IMR-90 (cell line): ENCODE measurements at regions not wholly inside any gene's neighbourhood (a gene's known extent, or its start where the extent isn't known, plus 50 kb on each side); places are given as distances from the start of the nearest gene placed in this dataset.

ENCODE experiments used
- ATAC-seq: fragments of 200-7000 bp; cut with Tn5 transposase; 2 replicates; pipeline ENCODE4 v1.9.1; 2020; ENCODE audit warnings: low read depth, mild to moderate bottlenecking, moderate library complexity
- BruUV-seq: library from RNA; stranded (reverse); fragments of 400-500 nt; replicated peaks from 2 replicates; lab custom pipeline; 2021; lab: Mats Ljungman, UMichigan
- CTCF ChIA-PET: fragments of 300-600 bp; formaldehyde crosslinking; extraction: SDS; loops from one replicate; lab custom pipeline; 2021; ENCODE audit warnings: antibody characterized with exemption; lab: Yijun Ruan, JAX
- POLR2A ChIA-PET: fragments of 300-600 bp; sonication (Branson Sonifier 250); formaldehyde crosslinking; loops from one replicate; lab custom pipeline; 2022; ENCODE audit warnings: antibody characterized with exemption; ENCODE audit not compliant: unreplicated experiment; lab: Charles Lee
- DNase-seq: peaks from one replicate; pipeline ENCODE4 v3.0.0; 2013
- H2AFZ ChIP-seq: replicated peaks from 2 replicates; pipeline ENCODE3; 2013; ENCODE audit warnings: low read length, mild to moderate bottlenecking; ENCODE audit not compliant: poor library complexity
- H2AK5ac ChIP-seq: 2 replicates; pipeline ENCODE4 v1.6.1; 2013; ENCODE audit warnings: low read depth, low read length, inconsistent platforms
- H2AK9ac ChIP-seq: replicated peaks from 2 replicates; pipeline ENCODE3; 2013; ENCODE audit warnings: mild to moderate bottlenecking, low read depth, low read length, moderate library complexity; ENCODE audit not compliant: poor library complexity
- H2BK120ac ChIP-seq: 2 replicates; pipeline ENCODE4 v1.6.1; 2013; ENCODE audit warnings: low read depth, low read length, inconsistent platforms
- H2BK15ac ChIP-seq: 3 replicates; pipeline ENCODE4 v1.6.1; 2013; ENCODE audit warnings: low read depth, low read length, inconsistent platforms
- H2BK20ac ChIP-seq: 2 replicates; pipeline ENCODE4 v1.6.1; 2013; ENCODE audit warnings: low read depth, mild to moderate bottlenecking, inconsistent platforms, low read length, moderate library complexity
- H2BK5ac ChIP-seq: 2 replicates; pipeline ENCODE4 v1.6.1; 2013; ENCODE audit warnings: mild to moderate bottlenecking, low read depth, low read length, inconsistent platforms; ENCODE audit not compliant: poor library complexity, severe bottlenecking
- H3K14ac ChIP-seq: replicated peaks from 2 replicates; pipeline ENCODE4 v1.6.1; 2013; ENCODE audit warnings: low read depth, low read length, inconsistent platforms
- H3K18ac ChIP-seq: 2 replicates; pipeline ENCODE4 v1.6.1; 2013; ENCODE audit warnings: low read depth, low read length, control low read depth
- H3K23ac ChIP-seq: 2 replicates; pipeline ENCODE4 v1.6.1; 2013; ENCODE audit warnings: low read depth, low read length, inconsistent platforms
- H3K27ac ChIP-seq: 2 replicates; pipeline ENCODE4 v1.5.1; 2013; ENCODE audit warnings: mild to moderate bottlenecking, control low read depth, low read length; ENCODE audit not compliant: insufficient read depth
- H3K27me3 ChIP-seq: 2 replicates; pipeline ENCODE4 v1.6.1; 2013; ENCODE audit warnings: low read length; ENCODE audit not compliant: control insufficient read depth, insufficient read depth
- H3K36me3 ChIP-seq: 2 replicates; pipeline ENCODE4 v1.6.1; 2013; ENCODE audit warnings: low read length, mixed read lengths; ENCODE audit not compliant: control insufficient read depth, insufficient read depth
- H3K4ac ChIP-seq: 2 replicates; pipeline ENCODE4 v1.6.1; 2013; ENCODE audit warnings: low read depth, low read length, inconsistent platforms
- H3K4me1 ChIP-seq: 2 replicates; pipeline ENCODE4 v1.6.1; 2013; ENCODE audit warnings: low read length, mixed read lengths; ENCODE audit not compliant: control insufficient read depth, insufficient read depth
- H3K4me2 ChIP-seq: 2 replicates; pipeline ENCODE4 v1.6.1; 2013; ENCODE audit warnings: low read depth, mild to moderate bottlenecking, control low read depth, low read length, moderate library complexity
- H3K4me3 ChIP-seq: 2 replicates; pipeline ENCODE4 v1.5.1; 2013; ENCODE audit warnings: low read depth, mild to moderate bottlenecking, control low read depth, low read length, moderate library complexity; ENCODE audit not compliant: insufficient read depth
- H3K56ac ChIP-seq: 2 replicates; pipeline ENCODE4 v1.6.1; 2013; ENCODE audit warnings: low read length, inconsistent platforms; ENCODE audit not compliant: insufficient read depth; ENCODE audit errors: extremely low read depth
- H3K79me1 ChIP-seq, 2 experiments: 2 replicates each; pipeline ENCODE4 v1.6.1; 2013; ENCODE audit warnings: low read length in 2 of 2, inconsistent platforms in 1 of 2, low read depth in 1 of 2
- H3K9ac ChIP-seq: 2 replicates; pipeline ENCODE4 v1.6.1; 2013; ENCODE audit warnings: low read depth, low read length, control low read depth
- H3K9me1 ChIP-seq: 2 replicates; pipeline ENCODE4 v1.6.1; 2013; ENCODE audit warnings: low read length, inconsistent platforms; ENCODE audit not compliant: insufficient read depth
- H3K9me3 ChIP-seq: 2 replicates; pipeline ENCODE4 v1.6.1; 2013; ENCODE audit warnings: low read length; ENCODE audit not compliant: control insufficient read depth, insufficient read depth
- H4K20me1 ChIP-seq: 2 replicates; pipeline ENCODE4 v1.6.1; 2013; ENCODE audit warnings: low read length, inconsistent platforms; ENCODE audit not compliant: insufficient read depth
- H4K5ac ChIP-seq: 2 replicates; pipeline ENCODE4 v1.6.1; 2013; ENCODE audit warnings: mild to moderate bottlenecking, low read depth, low read length, control low read depth
- H4K8ac ChIP-seq, 2 experiments: 2 replicates each; pipeline ENCODE4 v1.6.1; 2013; ENCODE audit warnings: low read depth in 2 of 2, low read length in 2 of 2, control low read depth in 1 of 2, inconsistent platforms in 1 of 2
- H4K91ac ChIP-seq: 2 replicates; pipeline ENCODE4 v1.6.1; 2013; ENCODE audit warnings: low read depth, low read length, inconsistent platforms; ENCODE audit not compliant: insufficient read depth
- BHLHE40 ChIP-seq: fragments of 150-350 bp; IDR thresholded peaks from 2 replicates; pipeline ENCODE4 v1.6.1; 2016; ENCODE audit warnings: mild to moderate bottlenecking, low read depth, low read length
- CEBPB ChIP-seq: IDR thresholded peaks from 2 replicates; pipeline ENCODE4 v1.6.1; 2012; ENCODE audit warnings: low read depth, low read length, improper control_type of control experiment
- CHD1 ChIP-seq: IDR thresholded peaks from 2 replicates; pipeline ENCODE4 v1.6.1; 2012; ENCODE audit warnings: low read depth, low read length, improper control_type of control experiment
- ELK1 ChIP-seq: fragments of 150-350 bp; IDR thresholded peaks from 2 replicates; pipeline ENCODE4 v1.6.1; 2016; ENCODE audit warnings: low read depth, mild to moderate bottlenecking, low read length, moderate library complexity, borderline replicate concordance
- FOS ChIP-seq: fragments of 150-350 bp; IDR thresholded peaks from 2 replicates; pipeline ENCODE4 v1.6.1; 2016; ENCODE audit warnings: low read depth, low read length
- MAFK ChIP-seq: IDR thresholded peaks from 2 replicates; pipeline ENCODE4 v1.6.1; 2012; ENCODE audit warnings: low read depth, low read length, improper control_type of control experiment
- MAZ ChIP-seq: IDR thresholded peaks from 2 replicates; pipeline ENCODE4 v1.6.1; 2012; ENCODE audit warnings: low read depth, mild to moderate bottlenecking, low read length, improper control_type of control experiment, moderate library complexity, borderline replicate concordance
- MXI1 ChIP-seq: IDR thresholded peaks from 2 replicates; pipeline ENCODE4 v1.6.1; 2012; ENCODE audit warnings: low read depth, mild to moderate bottlenecking, low read length, moderate library complexity, borderline replicate concordance
- NFE2L2 ChIP-seq: fragments of 150-350 bp; IDR thresholded peaks from 2 replicates; pipeline ENCODE4 v1.6.1; 2016; ENCODE audit warnings: low read depth, mild to moderate bottlenecking, low read length
- POLR2A ChIP-seq: IDR thresholded peaks from 2 replicates; pipeline ENCODE4 v1.6.1; 2012; ENCODE audit warnings: mild to moderate bottlenecking, low read depth, low read length
- RCOR1 ChIP-seq: IDR thresholded peaks from 2 replicates; pipeline ENCODE4 v1.6.1; 2012; ENCODE audit warnings: mild to moderate bottlenecking, low read length, improper control_type of control experiment; ENCODE audit not compliant: insufficient replicate concordance
- RFX5 ChIP-seq: IDR thresholded peaks from 2 replicates; pipeline ENCODE4 v1.8.0; 2012; ENCODE audit warnings: low read depth, mild to moderate bottlenecking, low read length, moderate library complexity
- WGBS, 2 experiments: methylation state at CpG; one replicate each; pipeline versions ENCODE4 v1.1.5 to v1.1.7; 2013; ENCODE audit warnings: missing lambda C conversion rate in 2 of 2; ENCODE audit not compliant: insufficient read length in 1 of 2; ENCODE audit errors: extremely low coverage in 2 of 2; 5-methylcytosine and 5-hydroxymethylcytosine counted together
- dilution Hi-C: fragments of 300-500 bp; cut with HindIII; formaldehyde crosslinking; loops from one replicate; pipeline ENCODE4 v1.14.3; 2018; ENCODE audit warnings: low sequenced_read_pairs; ENCODE audit not compliant: unreplicated experiment
- in situ Hi-C: fragments of 300-500 bp; cut with MboI; formaldehyde crosslinking; loops from 3 replicates; pipeline ENCODE4 v1.14.3; 2019; ENCODE audit warnings: low sequenced_read_pairs, inconsistent platforms, mixed read lengths
- intact Hi-C: fragments of 100-400 bp; cut with micrococcal nuclease; formaldehyde crosslinking; loops from 2 replicates; pipeline ENCODE4 v1.10.0; 2022
- TF ChIP-seq, protein P1 (sequence below): fragments of 150-350 bp; IDR thresholded peaks from 2 replicates; pipeline ENCODE4 v1.6.1; 2017; ENCODE audit warnings: mild to moderate bottlenecking, antibody characterized with exemption, low read length, low read depth

- Histone ChIP-seq H3K27me3 (no peaks in the 10 kb centered on the region), H2BK20ac (no peak overlapping the region), H2BK5ac (no peak overlapping the region), H2AK9ac (no peak overlapping the region), H3K9me3 (no peaks in the 10 kb centered on the region), H3K4me1 (no peaks in the 10 kb centered on the region), H3K36me3 (no peaks in the 10 kb centered on the region), H3K23ac (no peak overlapping the region), H3K79me1 (no peaks in the 10 kb centered on the region), H2BK120ac (no peak overlapping the region), H3K4ac (no peak overlapping the region), H3K9ac (no peak overlapping the region), H3K9me1 (no peaks in the 10 kb centered on the region), H3K18ac (no peak overlapping the region), H3K4me3 (no peak overlapping the region), H2AFZ (no peak overlapping the region), H4K5ac (no peak overlapping the region), H3K56ac (no peak overlapping the region), H3K4me2 (no peak overlapping the region), H3K14ac (no peak overlapping the region), H4K8ac (no peak overlapping the region), H2AK5ac (no peak overlapping the region), H4K20me1 (no peaks in the 10 kb centered on the region), H2BK15ac (no peak overlapping the region), H3K27ac (no peak overlapping the region), H4K91ac (no peak overlapping the region)
- intact Hi-C loops = no loop called here
- ATAC-seq (no peak), DNase-seq (no peak)
- dilution Hi-C loops = no loop called here
- in situ Hi-C loops = no loop called here
- BruUV-seq = no TSS peak
- ChIA-PET CTCF (no interaction called here), POLR2A (no interaction called here)
- no CpG with 5 or more reads among the region's 3 CpGs for WGBS, 2 experiments
- TF ChIP-seq CHD1 = no peak
- no peak for TF ChIP-seq BHLHE40
- TF ChIP-seq, protein P1, sequence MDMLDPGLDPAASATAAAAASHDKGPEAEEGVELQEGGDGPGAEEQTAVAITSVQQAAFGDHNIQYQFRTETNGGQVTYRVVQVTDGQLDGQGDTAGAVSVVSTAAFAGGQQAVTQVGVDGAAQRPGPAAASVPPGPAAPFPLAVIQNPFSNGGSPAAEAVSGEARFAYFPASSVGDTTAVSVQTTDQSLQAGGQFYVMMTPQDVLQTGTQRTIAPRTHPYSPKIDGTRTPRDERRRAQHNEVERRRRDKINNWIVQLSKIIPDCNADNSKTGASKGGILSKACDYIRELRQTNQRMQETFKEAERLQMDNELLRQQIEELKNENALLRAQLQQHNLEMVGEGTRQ = no peak
- no peak for TF ChIP-seq ELK1
- TF ChIP-seq POLR2A = no peak
- no peak for TF ChIP-seq NFE2L2
- TF ChIP-seq MAZ = no peak
- TF ChIP-seq MAFK = no peak
- TF ChIP-seq RFX5 = no peak
- no peak for TF ChIP-seq RCOR1
- no peak for TF ChIP-seq CEBPB
- no peak for TF ChIP-seq MXI1
- no peak for TF ChIP-seq FOS
Measured at GRCh38 chr16:62370445-62370844, 334.2 kb upstream of the CDH8 start.
